HTR-8/SVneo (cell line): ENCODE measurements at regions not wholly inside any gene's neighbourhood (a gene's known extent, or its start where the extent isn't known, plus 50 kb on each side); places are given as distances from the start of the nearest gene placed in this dataset.
"Not testable (repeated sequence)": the region's sequence is repeated elsewhere in the genome, so short reads cannot be mapped to it uniquely, and the experiment has no call there.

ENCODE experiments used
- DNase-seq: peaks from one replicate; pipeline ENCODE4 v3.0.0; 2011; ENCODE audit warnings: low spot score, mixed read lengths; ENCODE audit not compliant: insufficient read length
- FAIRE-seq: peaks from 2 replicates; lab custom pipeline; 2011; peaks lifted over from hg19 to GRCh38; lab: Jason Lieb, UNC

GRCh38 chrX:143231492-143231891, 205.8 kb downstream of the SPANXN4 start:
- DNase-seq (no peak), FAIRE-seq (no peak)

- FAIRE-seq, DNase-seq: not testable (repeated sequence)
Observed at GRCh38 chrX:143228600-143228999, 202.9 kb downstream of the SPANXN4 start.

- no peak for FAIRE-seq
- no peak for DNase-seq
Observed at GRCh38 chrX:143206966-143207365, 181.2 kb downstream of the SPANXN4 start.

GRCh38 chrX:143171703-143172102, 146.0 kb downstream of the SPANXN4 start:
- FAIRE-seq = no peak
- DNase-seq = no peak

GRCh38 chrX:143165778-143166177, 140.1 kb downstream of the SPANXN4 start:
- DNase-seq = no peak
- no peak for FAIRE-seq

GRCh38 chrX:143139681-143140080, 114.0 kb downstream of the SPANXN4 start:
- DNase-seq (no peak), FAIRE-seq (no peak)

GRCh38 chrX:143121477-143121876, 95.7 kb downstream of the SPANXN4 start:
- no peak for FAIRE-seq
- DNase-seq = no peak

GRCh38 chrX:143115466-143115865, 89.7 kb downstream of the SPANXN4 start:
- FAIRE-seq (no peak), DNase-seq (no peak)

GRCh38 chrX:143095816-143096215, 70.1 kb downstream of the SPANXN4 start:
- FAIRE-seq (no peak), DNase-seq (no peak)

- FAIRE-seq (no peak), DNase-seq (no peak)
Observed at GRCh38 chrX:143095321-143095720, 69.6 kb downstream of the SPANXN4 start.

GRCh38 chrX:143094417-143095023, 68.8 kb downstream of the SPANXN4 start:
- FAIRE-seq = no peak
- DNase-seq = no peak
